ENCODE measurements at regions not wholly inside any gene's neighbourhood (a gene's known extent, or its start where the extent isn't known, plus 50 kb on each side); places are given as distances from the start of the nearest gene placed in this dataset.
"Not testable (repeated sequence)": the region's sequence is repeated elsewhere in the genome, so short reads cannot be mapped to it uniquely, and the experiment has no call there.

- H3K4me3 Mint-ChIP-seq = no peak overlapping the region
- H3K27me3 Mint-ChIP-seq = no peaks in the 10 kb centered on the region
- no peak for TF ChIP-seq CTCF (conservative IDR thresholded peaks at IDR 0.05)
- H3K27ac Mint-ChIP-seq = no peak overlapping the region
- H3K4me1 Mint-ChIP-seq (ENCODE audit: unreplicated experiment) = peaks cover 16% of the 10 kb centered on the region
- no peak for DNase-seq (ENCODE audit: extremely low spot score, unreplicated experiment)
- H3K36me3 Mint-ChIP-seq = no peaks in the 10 kb centered on the region
- no peaks in the 10 kb centered on the region for H3K9me3 Mint-ChIP-seq
These were observed 108.5 kb downstream of the KCNK1 start for GRCh38 chr1:233722212-233722979.

- Mint-ChIP-seq H3K27ac (no peak overlapping the region), H3K4me1 (ENCODE audit: unreplicated experiment) (peaks cover 16% of the 10 kb centered on the region), H3K9me3 (no peaks in the 10 kb centered on the region), H3K4me3 (no peak overlapping the region), H3K27me3 (no peaks in the 10 kb centered on the region), H3K36me3 (no peaks in the 10 kb centered on the region)
- TF ChIP-seq CTCF (conservative IDR thresholded peaks at IDR 0.05) = no peak
- DNase-seq (ENCODE audit: extremely low spot score, unreplicated experiment) = no peak
These were observed 109.5 kb downstream of the KCNK1 start for GRCh38 chr1:233723387-233723786.

GRCh38 chr1:233724131-233724631 is 110.3 kb downstream of the KCNK1 start:
- peaks cover 16% of the 10 kb centered on the region for H3K4me1 Mint-ChIP-seq (ENCODE audit: unreplicated experiment)
- not testable (repeated sequence) for DNase-seq (ENCODE audit: extremely low spot score, unreplicated experiment); H3K27ac Mint-ChIP-seq; H3K36me3 Mint-ChIP-seq; H3K27me3 Mint-ChIP-seq; H3K9me3 Mint-ChIP-seq; H3K4me3 Mint-ChIP-seq

- Mint-ChIP-seq H3K27me3 (no peaks in the 10 kb centered on the region), H3K9me3 (no peaks in the 10 kb centered on the region), H3K36me3 (no peaks in the 10 kb centered on the region), H3K4me1 (ENCODE audit: unreplicated experiment) (peaks cover 16% of the 10 kb centered on the region), H3K27ac (no peak overlapping the region), H3K4me3 (no peak overlapping the region)
- TF ChIP-seq CTCF (conservative IDR thresholded peaks at IDR 0.05) = no peak
- DNase-seq (ENCODE audit: extremely low spot score, unreplicated experiment) = no peak
These were observed 111.5 kb downstream of the KCNK1 start for GRCh38 chr1:233725423-233725822.

- Mint-ChIP-seq H3K27ac (no peak overlapping the region), H3K27me3 (no peaks in the 10 kb centered on the region), H3K9me3 (no peaks in the 10 kb centered on the region), H3K4me1 (ENCODE audit: unreplicated experiment) (peaks cover 3% of the 10 kb centered on the region), H3K4me3 (no peak overlapping the region), H3K36me3 (no peaks in the 10 kb centered on the region)
- no peak for DNase-seq (ENCODE audit: extremely low spot score, unreplicated experiment)
- no peak for TF ChIP-seq CTCF (conservative IDR thresholded peaks at IDR 0.05)
These were observed 114.8 kb downstream of the KCNK1 start for GRCh38 chr1:233728721-233729120.

GRCh38 chr1:233730380-233730779 is 116.5 kb downstream of the KCNK1 start:
- H3K36me3 Mint-ChIP-seq = no peaks in the 10 kb centered on the region
- H3K27me3 Mint-ChIP-seq = no peaks in the 10 kb centered on the region
- DNase-seq (ENCODE audit: extremely low spot score, unreplicated experiment) = no peak
- H3K9me3 Mint-ChIP-seq = no peaks in the 10 kb centered on the region
- H3K4me1 Mint-ChIP-seq (ENCODE audit: unreplicated experiment) = peaks cover 3% of the 10 kb centered on the region
- no peak overlapping the region for H3K27ac Mint-ChIP-seq
- H3K4me3 Mint-ChIP-seq = no peak overlapping the region
- no peak for TF ChIP-seq CTCF (conservative IDR thresholded peaks at IDR 0.05)

Measured in type B pancreatic cell (in vitro differentiated cells).